Hepatocyte (in vitro differentiated cells): ENCODE measurements at regions not wholly inside any gene's neighbourhood (a gene's known extent, or its start where the extent isn't known, plus 50 kb on each side); places are given as distances from the start of the nearest gene placed in this dataset.

Experiments used
- CTCF ChIP-seq: fragments of 200-600 bp; sonication (generic); IDR thresholded peaks from 2 replicates; pipeline ENCODE4 v1.5.1; 2016; ENCODE audit warnings: antibody characterized with exemption, mild to moderate bottlenecking; ENCODE audit not compliant: poor library complexity
- EZH2 ChIP-seq: fragments of 200-600 bp; sonication (generic); IDR thresholded peaks from 2 replicates; pipeline ENCODE4 v1.6.1; 2016; ENCODE audit warnings: antibody characterized with exemption, mild to moderate bottlenecking, borderline replicate concordance

GRCh38 chr2:142483653-142484052, 352.8 kb upstream of the LRP1B start:
- TF ChIP-seq CTCF (no peak), EZH2 (no peak)
